ENCODE measurements at regions not wholly inside any gene's neighbourhood (a gene's known extent, or its start where the extent isn't known, plus 50 kb on each side); places are given as distances from the start of the nearest gene placed in this dataset.

GRCh38 chr16:80012586-80012985 is 412.0 kb upstream of the MAF start:
- no peak overlapping the region for H3K4me3 ChIP-seq (ENCODE audit: low read depth, low read length)
- no peak for DNase-seq (ENCODE audit: low read depth)
- TF ChIP-seq CTCF (conservative IDR thresholded peaks at IDR 0.05; ENCODE audit: low read depth, low read length): no peak

DNA sequence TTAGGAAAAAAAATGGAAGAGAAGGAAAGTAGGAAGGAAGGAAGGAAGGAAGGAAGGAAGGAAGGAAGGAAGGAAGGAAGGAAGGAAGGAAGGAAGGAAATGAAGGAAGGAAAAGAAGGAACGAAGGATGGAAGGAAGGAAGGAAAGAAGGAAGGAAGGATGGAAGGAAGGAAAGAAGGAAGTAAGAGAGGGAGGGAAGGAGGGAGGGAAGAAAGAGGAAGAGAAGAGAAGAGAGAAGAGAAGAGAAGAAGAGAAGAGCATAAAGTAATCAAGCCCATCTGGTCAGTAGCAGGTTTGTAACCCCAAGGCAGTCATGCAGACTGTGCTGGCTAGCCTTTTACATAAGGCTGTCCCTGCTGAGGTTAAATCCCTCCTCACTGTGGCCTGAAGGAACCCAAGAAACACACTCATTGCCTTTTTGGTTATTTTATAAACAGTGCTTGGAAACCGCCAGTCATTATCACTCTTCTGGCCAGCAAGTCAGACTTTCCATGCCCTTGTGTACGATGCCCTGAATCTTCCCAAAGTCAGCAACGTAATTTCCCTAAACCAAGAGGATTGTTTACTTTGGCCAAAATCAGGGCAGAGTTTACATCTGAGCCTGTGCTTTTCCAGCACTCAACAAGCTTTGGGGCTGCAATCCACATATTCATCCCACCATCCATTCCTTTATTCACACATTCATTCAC is 409.6 kb upstream of the MAF start:
- no peak for TF ChIP-seq CTCF (conservative IDR thresholded peaks at IDR 0.05; ENCODE audit: low read depth, low read length)
- DNase-seq (ENCODE audit: low read depth): no peak
- no peak overlapping the region for H3K4me3 ChIP-seq (ENCODE audit: low read depth, low read length)

- TF ChIP-seq CTCF (conservative IDR thresholded peaks at IDR 0.05; ENCODE audit: low read depth, low read length): no peak
- no peak for DNase-seq (ENCODE audit: low read depth)
- H3K4me3 ChIP-seq (ENCODE audit: low read depth, low read length): no peak overlapping the region
Observed at GRCh38 chr16:80008857-80009256, 408.3 kb upstream of the MAF start.

DNA sequence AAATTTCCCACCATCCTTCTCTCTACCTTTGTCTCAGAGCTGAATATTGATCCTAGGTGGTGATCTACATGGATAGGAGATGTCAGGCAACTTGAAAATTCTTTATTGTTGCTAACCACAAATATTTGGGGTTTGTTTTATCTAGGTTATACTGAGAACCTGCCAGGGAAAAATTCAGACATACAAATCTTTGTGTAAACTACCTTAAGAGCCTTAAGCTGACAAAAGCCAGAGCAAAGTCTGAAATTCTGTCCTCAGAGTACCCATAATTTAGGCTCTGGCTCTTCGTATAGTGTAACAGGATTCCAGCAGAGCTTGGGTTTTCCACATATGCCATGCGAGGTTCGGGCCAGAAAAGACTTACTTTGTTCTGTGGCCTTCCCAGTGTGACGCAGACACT is 406.7 kb upstream of the MAF start:
- no peak overlapping the region for H3K4me3 ChIP-seq (ENCODE audit: low read depth, low read length)
- peak; percentile 36 for DNase-seq (ENCODE audit: low read depth)
- no peak for TF ChIP-seq CTCF (conservative IDR thresholded peaks at IDR 0.05; ENCODE audit: low read depth, low read length)

GRCh38 chr16:80006241-80007215 is 406.0 kb upstream of the MAF start:
- peak; percentile 58 for DNase-seq (ENCODE audit: low read depth)
- H3K4me3 ChIP-seq (ENCODE audit: low read depth, low read length): no peak overlapping the region
- no peak for TF ChIP-seq CTCF (conservative IDR thresholded peaks at IDR 0.05; ENCODE audit: low read depth, low read length)

DNA sequence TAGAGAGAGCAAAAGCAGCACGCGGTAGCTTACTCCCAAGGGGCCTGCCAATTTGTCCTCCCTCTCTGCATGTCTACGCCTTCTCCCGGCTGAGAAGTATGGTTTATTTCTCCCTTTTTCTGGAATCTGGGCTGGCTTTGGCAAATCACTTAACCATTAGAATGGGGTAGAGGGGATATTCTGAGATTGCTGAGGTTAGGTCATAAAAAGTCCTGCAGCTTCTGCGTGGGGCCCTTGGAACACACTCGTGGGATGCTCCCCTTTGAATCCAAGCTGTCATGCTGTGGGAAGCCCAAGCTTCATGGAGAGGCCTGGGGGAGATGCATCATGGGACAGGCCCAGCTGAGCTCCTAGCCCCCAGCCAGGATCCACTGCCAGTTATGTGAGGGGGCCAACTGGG is 403.6 kb upstream of the MAF start:
- TF ChIP-seq CTCF (conservative IDR thresholded peaks at IDR 0.05; ENCODE audit: low read depth, low read length): no peak
- no peak for DNase-seq (ENCODE audit: low read depth)
- H3K4me3 ChIP-seq (ENCODE audit: low read depth, low read length): no peak overlapping the region
